ENCODE measurements at regions not wholly inside any gene's neighbourhood (a gene's known extent, or its start where the extent isn't known, plus 50 kb on each side); places are given as distances from the start of the nearest gene placed in this dataset.
A peak's percentile ranks its signal among the peaks of the same experiment; 100 is the strongest.

DNA sequence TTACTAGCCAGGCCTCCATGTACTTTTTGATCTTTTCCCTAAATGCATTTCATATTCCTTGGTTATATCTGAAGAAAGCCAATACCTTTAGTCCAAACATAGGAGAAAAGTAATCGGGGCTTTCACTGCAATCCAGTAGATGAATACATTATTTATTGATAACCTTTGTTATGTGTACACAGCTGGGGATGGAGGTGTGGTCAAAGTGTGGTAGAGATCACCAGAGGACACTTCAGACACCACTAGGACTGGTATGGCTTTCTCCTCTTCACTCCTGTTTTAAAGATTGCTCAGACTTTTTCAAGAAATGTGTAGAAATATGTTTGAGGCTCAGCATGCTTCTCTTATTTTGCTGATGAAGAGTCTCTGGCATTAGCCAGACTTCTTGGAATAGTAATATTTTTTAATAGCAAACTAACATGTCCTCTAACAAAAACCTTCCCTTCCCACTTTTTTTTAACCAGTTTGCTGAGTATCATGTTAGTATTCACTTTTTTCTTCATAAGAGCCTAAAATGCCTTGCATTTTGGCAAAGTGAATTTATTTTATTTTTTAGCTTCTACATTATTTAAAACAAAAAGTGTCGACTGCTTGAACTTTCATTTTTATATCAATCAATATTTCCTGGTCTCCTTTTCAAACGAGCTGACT, 65.6 kb upstream of the MBNL1 start:
- POLR2A ChIA-PET, result no interaction called here
- no CpG with 5 or more reads among the region's 3 CpGs for WGBS (ENCODE audit: insufficient coverage)
- CTCF ChIA-PET, result interaction anchor here (0.7 to 3.5 kb wide), 3 partner anchors 17 to 65 kb away, joined by 3 to 13 read pairs (median 6); no protein-coding TSS in a partner anchor
- no peaks in the 10 kb centered on the region for H3K36me3 ChIP-seq (ENCODE audit: control insufficient read depth in 4 of 4, insufficient read depth in 4 of 4, low read length in 3 of 4)
- H3K4me1 ChIP-seq (ENCODE audit: control extremely low read depth in 1 of 4, control insufficient read depth in 4 of 4, insufficient read depth in 4 of 4, low read length in 3 of 4), result peaks cover 36 to 76% (median 66%) of the 10 kb centered on the region in 4 experiments
- peak overlapping the region in 6 of 7 experiments; percentile 56 to 98 (median 84) for H3K4me3 ChIP-seq (ENCODE audit: control insufficient read depth in 1 of 7, extremely low read depth in 1 of 7, insufficient read depth in 4 of 7, low read depth in 2 of 7, low read length in 6 of 7)
- H3K27ac ChIP-seq (ENCODE audit: insufficient read depth in 1 of 2, low read depth in 1 of 2, low read length in 2 of 2, poor library complexity in 1 of 2, severe bottlenecking in 2 of 2), result peak overlapping the region; percentile 89 to 93
- peaks cover 0 to 3% (median 0%) of the 10 kb centered on the region in 5 experiments for H3K9me3 ChIP-seq (ENCODE audit: control extremely low read depth in 1 of 5, control insufficient read depth in 4 of 5, insufficient read depth in 2 of 5, low read depth in 1 of 5, low read length in 4 of 5)
- no peak for DNase-seq
- no peaks in the 10 kb centered on the region for H3K27me3 ChIP-seq (replicated peaks in 2 of 5; ENCODE audit: control insufficient read depth in 4 of 5, insufficient read depth in 5 of 5, low read length in 4 of 5)

DNA sequence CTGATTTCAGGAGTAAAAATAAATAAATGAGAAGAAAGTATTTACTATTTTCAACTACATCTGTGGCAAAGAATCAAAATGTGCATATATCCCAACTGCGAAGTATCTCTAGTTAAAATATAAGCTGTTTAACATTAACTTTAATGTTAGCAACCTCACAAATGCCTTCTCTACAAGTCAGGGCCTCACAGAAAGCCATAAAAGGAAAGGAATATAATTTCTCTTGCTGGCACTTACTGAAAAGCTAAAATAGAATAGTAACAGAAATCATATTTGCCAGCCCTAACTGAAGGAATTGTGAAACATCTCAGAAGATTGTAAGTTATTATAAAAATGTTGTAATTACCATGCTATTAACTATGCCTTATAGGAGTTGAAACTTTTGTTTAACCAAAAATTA, 65.1 kb upstream of the MBNL1 start:
- no peaks in the 10 kb centered on the region for H3K36me3 ChIP-seq (ENCODE audit: control insufficient read depth in 4 of 4, insufficient read depth in 4 of 4, low read length in 3 of 4)
- H3K9me3 ChIP-seq (ENCODE audit: control extremely low read depth in 1 of 5, control insufficient read depth in 4 of 5, insufficient read depth in 2 of 5, low read depth in 1 of 5, low read length in 4 of 5), result peaks cover 0 to 9% (median 0%) of the 10 kb centered on the region in 5 experiments
- no CpG with 5 or more reads among the region's 1 CpG for WGBS (ENCODE audit: insufficient coverage)
- peaks cover 31 to 71% (median 61%) of the 10 kb centered on the region in 4 experiments for H3K4me1 ChIP-seq (ENCODE audit: control extremely low read depth in 1 of 4, control insufficient read depth in 4 of 4, insufficient read depth in 4 of 4, low read length in 3 of 4)
- peak overlapping the region in 6 of 7 experiments; percentile 56 to 98 (median 84) for H3K4me3 ChIP-seq (ENCODE audit: control insufficient read depth in 1 of 7, extremely low read depth in 1 of 7, insufficient read depth in 4 of 7, low read depth in 2 of 7, low read length in 6 of 7)
- no peaks in the 10 kb centered on the region for H3K27me3 ChIP-seq (replicated peaks in 2 of 5; ENCODE audit: control insufficient read depth in 4 of 5, insufficient read depth in 5 of 5, low read length in 4 of 5)
- ChIA-PET POLR2A (interaction anchor here (0.5 to 1.0 kb wide), 2 partner anchors 52 to 69 kb away, joined by 3 read pairs; no protein-coding TSS in a partner anchor), CTCF (interaction anchor here (0.7 to 3.5 kb wide), 7 partner anchors 9 to 64 kb away, joined by 3 to 13 read pairs (median 4); no protein-coding TSS in a partner anchor)
- peak overlapping the region; percentile 89 to 93 for H3K27ac ChIP-seq (ENCODE audit: insufficient read depth in 1 of 2, low read depth in 1 of 2, low read length in 2 of 2, poor library complexity in 1 of 2, severe bottlenecking in 2 of 2)
- DNase-seq, result no peak

DNA sequence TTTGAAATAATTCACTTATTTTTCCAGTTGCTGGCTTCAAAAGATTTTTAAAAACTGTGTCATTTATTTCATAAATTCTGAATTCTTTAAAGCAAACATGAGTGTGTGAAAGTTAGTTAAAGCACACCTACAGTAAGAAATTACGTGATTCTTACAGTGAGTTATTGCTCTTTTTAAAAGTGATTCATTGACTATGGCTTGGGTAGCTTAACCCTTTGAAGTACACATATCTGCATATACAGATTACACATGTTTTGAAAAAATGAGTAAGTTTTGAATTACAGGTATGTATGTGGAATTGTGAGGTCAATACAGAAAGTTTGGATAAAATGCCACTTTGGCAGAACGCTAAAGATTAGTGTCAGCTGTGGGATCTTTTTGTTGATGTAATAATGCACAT, 64.5 kb upstream of the MBNL1 start:
- peak overlapping the region in 6 of 7 experiments; percentile 61 to 98 (median 84) for H3K4me3 ChIP-seq (ENCODE audit: control insufficient read depth in 1 of 7, extremely low read depth in 1 of 7, insufficient read depth in 4 of 7, low read depth in 2 of 7, low read length in 6 of 7)
- POLR2A ChIA-PET, result interaction anchor here (0.5 to 1.2 kb wide), 3 partner anchors 51 to 68 kb away, joined by 3 to 5 read pairs (median 3); no protein-coding TSS in a partner anchor
- H3K9me3 ChIP-seq (ENCODE audit: control extremely low read depth in 1 of 5, control insufficient read depth in 4 of 5, insufficient read depth in 2 of 5, low read depth in 1 of 5, low read length in 4 of 5), result peaks cover 0 to 14% (median 0%) of the 10 kb centered on the region in 5 experiments
- no CpG with 5 or more reads among the region's 2 CpGs for WGBS (ENCODE audit: insufficient coverage)
- CTCF ChIA-PET, result interaction anchor here (0.9 to 3.5 kb wide), 8 partner anchors 9 to 65 kb away, joined by 3 to 13 read pairs (median 4); no protein-coding TSS in a partner anchor
- no peaks in the 10 kb centered on the region for H3K27me3 ChIP-seq (replicated peaks in 2 of 5; ENCODE audit: control insufficient read depth in 4 of 5, insufficient read depth in 5 of 5, low read length in 4 of 5)
- H3K27ac ChIP-seq (ENCODE audit: insufficient read depth in 1 of 2, low read depth in 1 of 2, low read length in 2 of 2, poor library complexity in 1 of 2, severe bottlenecking in 2 of 2), result peak overlapping the region; percentile 89 to 93
- peaks cover 31 to 65% (median 57%) of the 10 kb centered on the region in 4 experiments for H3K4me1 ChIP-seq (ENCODE audit: control extremely low read depth in 1 of 4, control insufficient read depth in 4 of 4, insufficient read depth in 4 of 4, low read length in 3 of 4)
- H3K36me3 ChIP-seq (ENCODE audit: control insufficient read depth in 4 of 4, insufficient read depth in 4 of 4, low read length in 3 of 4), result no peaks in the 10 kb centered on the region
- DNase-seq, result peak in 2 of 3 donors; percentile 40 to 65

DNA sequence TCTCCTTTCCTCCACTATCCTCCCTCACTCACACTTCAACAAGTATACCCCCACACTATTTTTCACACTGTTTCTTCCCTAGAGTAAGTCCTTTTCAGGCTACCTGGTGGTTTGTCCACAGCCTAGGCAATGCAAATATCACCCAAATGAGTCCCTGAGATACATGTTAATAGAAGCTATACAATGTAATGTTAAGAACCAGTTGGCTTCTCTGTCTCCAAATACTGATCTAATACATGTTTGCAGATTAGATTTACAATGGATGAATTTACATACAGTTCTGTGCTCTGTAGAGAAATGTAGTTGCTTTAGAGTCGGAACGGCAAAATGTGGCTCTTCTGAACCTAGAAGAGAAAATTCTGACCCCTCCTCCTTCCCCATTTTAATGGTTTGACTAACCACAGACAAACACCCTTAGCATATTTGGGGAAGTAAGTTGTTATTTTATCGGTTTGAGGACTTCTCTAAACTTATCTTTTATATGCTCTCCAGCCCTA, 63.6 kb upstream of the MBNL1 start:
- Histone ChIP-seq H3K27me3 (replicated peaks in 2 of 5; ENCODE audit: control insufficient read depth in 4 of 5, insufficient read depth in 5 of 5, low read length in 4 of 5) (no peaks in the 10 kb centered on the region), H3K4me1 (ENCODE audit: control extremely low read depth in 1 of 4, control insufficient read depth in 4 of 4, insufficient read depth in 4 of 4, low read length in 3 of 4) (peaks cover 24 to 56% (median 48%) of the 10 kb centered on the region in 4 experiments), H3K36me3 (ENCODE audit: control insufficient read depth in 4 of 4, insufficient read depth in 4 of 4, low read length in 3 of 4) (no peaks in the 10 kb centered on the region), H3K27ac (ENCODE audit: insufficient read depth in 1 of 2, low read depth in 1 of 2, low read length in 2 of 2, poor library complexity in 1 of 2, severe bottlenecking in 2 of 2) (peak overlapping the region; percentile 89 to 93), H3K9me3 (ENCODE audit: control extremely low read depth in 1 of 5, control insufficient read depth in 4 of 5, insufficient read depth in 2 of 5, low read depth in 1 of 5, low read length in 4 of 5) (peaks cover 0 to 15% (median 0%) of the 10 kb centered on the region in 5 experiments), H3K4me3 (ENCODE audit: control insufficient read depth in 1 of 7, extremely low read depth in 1 of 7, insufficient read depth in 4 of 7, low read depth in 2 of 7, low read length in 6 of 7) (peak overlapping the region in 6 of 7 experiments; percentile 68 to 98 (median 84))
- no CpG with 5 or more reads among the region's 3 CpGs for WGBS (ENCODE audit: insufficient coverage)
- POLR2A ChIA-PET, result interaction anchor here (0.7 to 1.2 kb wide), 2 partner anchors 13 to 65 kb away, joined by 5 read pairs; no protein-coding TSS in a partner anchor
- peak; percentile 88 to 97 (median 96) for DNase-seq
- CTCF ChIA-PET, result interaction anchor here (0.6 to 3.5 kb wide), 7 partner anchors 16 to 64 kb away, joined by 3 to 13 read pairs (median 4); no protein-coding TSS in a partner anchor

DNA sequence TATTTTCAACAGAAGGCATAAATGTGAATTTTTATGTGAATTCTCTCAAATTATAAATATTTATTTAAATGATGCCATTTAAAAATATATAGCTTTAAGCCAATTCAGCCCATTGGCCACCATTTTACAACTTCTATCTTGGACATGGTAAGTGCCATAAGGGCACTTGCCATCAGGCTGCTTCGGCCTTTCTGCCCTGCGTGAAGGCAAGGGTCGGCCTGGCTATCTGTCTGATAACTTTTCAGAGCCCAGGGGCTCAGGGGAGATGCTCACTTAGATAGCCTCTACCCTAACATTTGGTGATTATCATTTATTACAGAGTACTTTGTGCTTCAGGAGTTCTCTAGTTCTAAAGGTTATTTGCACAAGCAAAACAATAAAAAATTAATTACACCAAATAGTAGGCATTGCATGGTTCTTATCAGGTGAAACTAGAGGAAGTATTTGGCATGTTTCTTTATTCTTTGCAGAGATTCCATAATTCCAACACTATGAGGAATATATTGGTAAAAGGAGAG, 62.4 kb upstream of the MBNL1 start:
- H3K4me1 ChIP-seq (ENCODE audit: control extremely low read depth in 1 of 4, control insufficient read depth in 4 of 4, insufficient read depth in 4 of 4, low read length in 3 of 4), result peaks cover 14 to 45% (median 38%) of the 10 kb centered on the region in 4 experiments
- CTCF ChIA-PET, result interaction anchor here (3.5 kb wide), 1 partner anchor 23 kb away, joined by 13 read pairs; no protein-coding TSS in a partner anchor
- 100% methylated on average over 2 of the region's 3 CpGs for WGBS (ENCODE audit: insufficient coverage)
- H3K4me3 ChIP-seq (ENCODE audit: control insufficient read depth in 1 of 7, extremely low read depth in 1 of 7, insufficient read depth in 4 of 7, low read depth in 2 of 7, low read length in 6 of 7), result peak overlapping the region in 2 of 7 experiments; percentile 20 to 68
- H3K27me3 ChIP-seq (replicated peaks in 2 of 5; ENCODE audit: control insufficient read depth in 4 of 5, insufficient read depth in 5 of 5, low read length in 4 of 5), result no peaks in the 10 kb centered on the region
- POLR2A ChIA-PET, result no interaction called here
- H3K36me3 ChIP-seq (ENCODE audit: control insufficient read depth in 4 of 4, insufficient read depth in 4 of 4, low read length in 3 of 4), result no peaks in the 10 kb centered on the region
- H3K9me3 ChIP-seq (ENCODE audit: control extremely low read depth in 1 of 5, control insufficient read depth in 4 of 5, insufficient read depth in 2 of 5, low read depth in 1 of 5, low read length in 4 of 5), result peaks cover 0 to 15% (median 0%) of the 10 kb centered on the region in 5 experiments
- DNase-seq, result no peak
- no peak overlapping the region for H3K27ac ChIP-seq (ENCODE audit: insufficient read depth in 1 of 2, low read depth in 1 of 2, low read length in 2 of 2, poor library complexity in 1 of 2, severe bottlenecking in 2 of 2)

DNA sequence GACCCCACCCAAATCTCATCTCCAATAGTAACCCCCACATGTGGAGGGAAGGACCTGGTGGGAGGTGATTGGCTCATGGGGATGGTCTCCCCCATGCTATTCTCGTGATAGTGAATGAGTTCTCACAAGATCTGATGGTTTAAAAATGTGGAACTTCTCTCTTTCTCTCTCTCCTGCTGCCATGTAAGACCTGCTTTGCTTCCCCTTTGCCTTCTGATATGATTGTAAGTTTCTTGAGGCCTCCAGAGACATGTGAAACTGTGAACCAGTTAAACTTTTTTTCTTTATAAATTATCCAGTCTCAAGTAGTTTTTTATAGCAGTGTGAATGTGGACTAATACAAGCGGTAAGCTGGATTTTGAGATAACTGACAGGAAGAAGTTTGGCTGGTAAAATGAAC, 60.3 kb upstream of the MBNL1 start:
- POLR2A ChIA-PET, result no interaction called here
- Histone ChIP-seq H3K4me3 (ENCODE audit: control insufficient read depth in 1 of 7, extremely low read depth in 1 of 7, insufficient read depth in 4 of 7, low read depth in 2 of 7, low read length in 6 of 7) (peak overlapping the region in 1 of 7 experiments; percentile 24), H3K27me3 (replicated peaks in 2 of 5; ENCODE audit: control insufficient read depth in 4 of 5, insufficient read depth in 5 of 5, low read length in 4 of 5) (no peaks in the 10 kb centered on the region), H3K9me3 (ENCODE audit: control extremely low read depth in 1 of 5, control insufficient read depth in 4 of 5, insufficient read depth in 2 of 5, low read depth in 1 of 5, low read length in 4 of 5) (peaks cover 0 to 15% (median 0%) of the 10 kb centered on the region in 5 experiments), H3K36me3 (ENCODE audit: control insufficient read depth in 4 of 4, insufficient read depth in 4 of 4, low read length in 3 of 4) (no peaks in the 10 kb centered on the region), H3K27ac (ENCODE audit: insufficient read depth in 1 of 2, low read depth in 1 of 2, low read length in 2 of 2, poor library complexity in 1 of 2, severe bottlenecking in 2 of 2) (no peak overlapping the region), H3K4me1 (ENCODE audit: control extremely low read depth in 1 of 4, control insufficient read depth in 4 of 4, insufficient read depth in 4 of 4, low read length in 3 of 4) (peaks cover 9 to 30% (median 21%) of the 10 kb centered on the region in 4 experiments)
- no peak for DNase-seq
- CTCF ChIA-PET, result interaction anchor here (1.0 to 1.9 kb wide), 4 partner anchors 9 to 35 kb away, joined by 3 to 7 read pairs (median 6); no protein-coding TSS in a partner anchor
- WGBS (ENCODE audit: insufficient coverage), result 100% methylated on average over 1 of the region's 2 CpGs
